ENCODE measurements at regions not wholly inside any gene's neighbourhood (a gene's known extent, or its start where the extent isn't known, plus 50 kb on each side); places are given as distances from the start of the nearest gene placed in this dataset.
"Not testable (repeated sequence)": the region's sequence is repeated elsewhere in the genome, so short reads cannot be mapped to it uniquely, and the experiment has no call there.

GRCh38 chr9:106467113-106467864 is 395.7 kb upstream of the ZNF462 start:
- no peak for DNase-seq

GRCh38 chr9:106467865-106468164 is 395.2 kb upstream of the ZNF462 start:
- no peak for DNase-seq

- DNase-seq: no peak
Observed at GRCh38 chr9:106468431-106468830, 394.5 kb upstream of the ZNF462 start.

- DNase-seq: no peak
Observed at GRCh38 chr9:106478312-106478711, 384.7 kb upstream of the ZNF462 start.

- DNase-seq: no peak
Observed at GRCh38 chr9:106478727-106479126, 384.2 kb upstream of the ZNF462 start.

GRCh38 chr9:106479679-106480078 is 383.3 kb upstream of the ZNF462 start:
- no peak for DNase-seq

GRCh38 chr9:106481013-106481609 is 381.9 kb upstream of the ZNF462 start:
- DNase-seq: no peak

- no peak for DNase-seq
Observed at GRCh38 chr9:106482733-106483132, 380.2 kb upstream of the ZNF462 start.

- no peak for DNase-seq
Observed at GRCh38 chr9:106486685-106487084, 376.3 kb upstream of the ZNF462 start.

- no peak for DNase-seq
Observed at GRCh38 chr9:106487266-106487665, 375.7 kb upstream of the ZNF462 start.

GRCh38 chr9:106492126-106492525 is 370.8 kb upstream of the ZNF462 start:
- DNase-seq: not testable (repeated sequence)

GRCh38 chr9:106500171-106500570 is 362.8 kb upstream of the ZNF462 start:
- no peak for DNase-seq

- DNase-seq: not testable (repeated sequence)
Observed at GRCh38 chr9:106501210-106501609, 361.8 kb upstream of the ZNF462 start.

- DNase-seq: no peak
Observed at GRCh38 chr9:106502930-106503329, 360.0 kb upstream of the ZNF462 start.

- DNase-seq: no peak
Observed at GRCh38 chr9:106503759-106504158, 359.2 kb upstream of the ZNF462 start.

GRCh38 chr9:106526716-106527204 is 336.2 kb upstream of the ZNF462 start:
- DNase-seq: no peak

GRCh38 chr9:106528158-106528557 is 334.8 kb upstream of the ZNF462 start:
- no peak for DNase-seq

- no peak for DNase-seq
Observed at GRCh38 chr9:106529616-106530015, 333.4 kb upstream of the ZNF462 start.

- no peak for DNase-seq
Observed at GRCh38 chr9:106531491-106531890, 331.5 kb upstream of the ZNF462 start.

- DNase-seq: no peak
Observed at GRCh38 chr9:106532306-106533015, 330.5 kb upstream of the ZNF462 start.

GRCh38 chr9:106534800-106535199 is 328.2 kb upstream of the ZNF462 start:
- DNase-seq: no peak

- no peak for DNase-seq
Observed at GRCh38 chr9:106535439-106535838, 327.5 kb upstream of the ZNF462 start.

GRCh38 chr9:106557996-106558667 is 304.8 kb upstream of the ZNF462 start:
- no peak for DNase-seq

- no peak for DNase-seq
Observed at GRCh38 chr9:106560540-106560939, 302.4 kb upstream of the ZNF462 start.
